HepG2 (cell line): ENCODE measurements at regions not wholly inside any gene's neighbourhood (a gene's known extent, or its start where the extent isn't known, plus 50 kb on each side); places are given as distances from the start of the nearest gene placed in this dataset.

ENCODE experiments used
- CTCF ChIP-seq: sonication (generic); formaldehyde crosslinking; IDR thresholded peaks from 2 replicates; pipeline ENCODE4 v1.5.0; 2020; ENCODE audit warnings: mild to moderate bottlenecking, missing genetic modification reagents, moderate library complexity
- E2F1 ChIP-seq: sonication (generic); formaldehyde crosslinking; IDR thresholded peaks from 2 replicates; pipeline ENCODE4 v1.5.0; 2020; ENCODE audit warnings: missing genetic modification reagents
- GABPB1 ChIP-seq: IDR thresholded peaks from 2 replicates; pipeline ENCODE4 v1.6.1; 2016; ENCODE audit warnings: mild to moderate bottlenecking, missing genetic modification reagents, moderate library complexity, missing compliant biosample characterization
- HCFC1 ChIP-seq: fragments of 150-350 bp; IDR thresholded peaks from 2 replicates; pipeline ENCODE4 v1.6.1; 2014; ENCODE audit warnings: low read depth, low read length
- KLF13 ChIP-seq: sonication (generic); formaldehyde crosslinking; IDR thresholded peaks from 2 replicates; pipeline ENCODE4 v1.4.0; 2020; ENCODE audit warnings: mild to moderate bottlenecking, missing genetic modification reagents
- MAX ChIP-seq: IDR thresholded peaks from 2 replicates; pipeline ENCODE4 v1.6.1; 2012; ENCODE audit warnings: inconsistent platforms
- PHB2 ChIP-seq: fragments of 450-650 bp; IDR thresholded peaks from 2 replicates; pipeline ENCODE4 v1.6.1; 2018; ENCODE audit not compliant: partially characterized antibody
- ZBTB46 ChIP-seq: sonication (generic); formaldehyde crosslinking; IDR thresholded peaks from 2 replicates; pipeline ENCODE4 v1.4.0; 2020; ENCODE audit warnings: mild to moderate bottlenecking, missing genetic modification reagents, borderline replicate concordance

DNA sequence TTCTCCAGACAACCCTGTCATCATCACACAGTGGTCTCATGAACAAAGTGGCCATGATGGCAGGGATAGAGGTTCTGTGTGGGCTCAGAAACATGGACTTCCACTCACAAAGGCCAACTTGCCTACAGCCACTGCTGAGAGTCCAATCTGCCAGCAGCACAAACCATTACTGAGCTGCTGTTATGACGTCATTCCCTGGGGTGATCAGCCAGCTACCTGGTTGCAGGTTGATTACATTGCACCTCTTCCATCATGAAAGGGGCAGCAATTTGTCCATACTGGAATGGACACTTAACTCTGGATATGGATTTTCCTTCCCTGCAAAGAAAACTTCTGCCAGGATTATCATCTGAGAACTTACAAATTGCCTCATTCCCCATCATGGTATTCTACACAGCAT, 1275.9 kb downstream of the TYW1 start:
- TF ChIP-seq ZBTB46 (CRISPR knock-in tag), result no peak
- TF ChIP-seq CTCF (CRISPR knock-in tag), result no peak
- no peak for TF ChIP-seq PHB2
- TF ChIP-seq KLF13 (CRISPR knock-in tag), result no peak
- no peak for TF ChIP-seq E2F1
- TF ChIP-seq GABPB1 (CRISPR knock-in tag), result no peak
- TF ChIP-seq MAX, result no peak
- no peak for TF ChIP-seq HCFC1
